DOHH2 (cell line): ENCODE measurements at regions not wholly inside any gene's neighbourhood (a gene's known extent, or its start where the extent isn't known, plus 50 kb on each side); places are given as distances from the start of the nearest gene placed in this dataset.

ENCODE experiments used
- EZH2phosphoT487 ChIP-seq: fragments of 200-600 bp; sonication (generic); IDR thresholded peaks from 2 replicates; pipeline ENCODE4 v1.6.1; 2017; ENCODE audit warnings: borderline replicate concordance, mild to moderate bottlenecking, antibody characterized with exemption, low read length, moderate library complexity, mixed read lengths
- TF ChIP-seq, protein P1 (sequence below): fragments of 200-600 bp; sonication (generic); IDR thresholded peaks from one replicate; pipeline ENCODE4 v1.5.1; 2014; ENCODE audit warnings: antibody characterized with exemption, mild to moderate bottlenecking, low read depth, low read length; ENCODE audit not compliant: poor library complexity, severe bottlenecking

- TF ChIP-seq, protein P1, sequence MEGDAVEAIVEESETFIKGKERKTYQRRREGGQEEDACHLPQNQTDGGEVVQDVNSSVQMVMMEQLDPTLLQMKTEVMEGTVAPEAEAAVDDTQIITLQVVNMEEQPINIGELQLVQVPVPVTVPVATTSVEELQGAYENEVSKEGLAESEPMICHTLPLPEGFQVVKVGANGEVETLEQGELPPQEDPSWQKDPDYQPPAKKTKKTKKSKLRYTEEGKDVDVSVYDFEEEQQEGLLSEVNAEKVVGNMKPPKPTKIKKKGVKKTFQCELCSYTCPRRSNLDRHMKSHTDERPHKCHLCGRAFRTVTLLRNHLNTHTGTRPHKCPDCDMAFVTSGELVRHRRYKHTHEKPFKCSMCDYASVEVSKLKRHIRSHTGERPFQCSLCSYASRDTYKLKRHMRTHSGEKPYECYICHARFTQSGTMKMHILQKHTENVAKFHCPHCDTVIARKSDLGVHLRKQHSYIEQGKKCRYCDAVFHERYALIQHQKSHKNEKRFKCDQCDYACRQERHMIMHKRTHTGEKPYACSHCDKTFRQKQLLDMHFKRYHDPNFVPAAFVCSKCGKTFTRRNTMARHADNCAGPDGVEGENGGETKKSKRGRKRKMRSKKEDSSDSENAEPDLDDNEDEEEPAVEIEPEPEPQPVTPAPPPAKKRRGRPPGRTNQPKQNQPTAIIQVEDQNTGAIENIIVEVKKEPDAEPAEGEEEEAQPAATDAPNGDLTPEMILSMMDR = no peak
- TF ChIP-seq EZH2phosphoT487 = no peak
Measured at GRCh38 chr7:98536803-98537202, 80.3 kb upstream of the NPTX2 start.
